ENCODE measurements at regions not wholly inside any gene's neighbourhood (a gene's known extent, or its start where the extent isn't known, plus 50 kb on each side); places are given as distances from the start of the nearest gene placed in this dataset.

DNA sequence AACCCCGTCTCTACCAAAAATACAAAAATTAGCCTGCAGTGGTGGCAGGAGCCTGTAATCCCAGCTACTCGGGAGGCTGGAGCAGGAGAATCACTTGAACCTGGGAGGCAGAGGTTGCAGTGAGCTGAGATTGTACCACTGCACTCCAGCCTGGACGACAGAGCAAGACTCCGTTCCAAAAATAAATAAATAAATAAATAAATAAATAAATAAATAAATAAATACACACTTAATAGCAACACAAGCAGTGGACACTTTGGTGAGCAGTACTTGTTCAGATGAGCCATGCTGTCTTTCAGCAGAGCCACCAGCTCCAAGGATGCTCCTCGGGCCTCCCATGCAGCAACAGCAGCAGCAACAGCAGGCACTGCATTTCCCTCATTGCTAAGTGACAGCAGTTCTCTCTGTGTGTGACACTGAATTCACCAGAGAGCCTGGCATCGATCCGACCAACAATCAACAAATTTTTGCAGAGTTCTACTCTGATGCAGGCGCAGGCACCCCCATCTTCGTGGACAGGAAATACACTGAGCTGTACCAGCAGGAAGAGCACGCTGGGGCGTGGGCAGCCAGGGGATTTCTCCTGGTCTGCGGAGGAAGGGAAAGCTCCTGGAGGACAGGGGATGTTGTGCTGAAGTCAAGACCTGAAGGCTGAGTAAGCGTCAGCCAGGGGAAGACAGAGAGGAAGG is 54.0 kb upstream of the SNX9 start:
- no peak for TF ChIP-seq Cebpa-rat (IDR thresholded peaks at IDR 0.05)
- H3K36me3 ChIP-seq: no peaks in the 10 kb centered on the region
- H3K4me1 ChIP-seq: peaks cover 60% of the 10 kb centered on the region
- H3K27ac ChIP-seq: peak overlapping the region; percentile 74
- no peak overlapping the region; the same call in 1 of the 2 replicates for H3K4me3 ChIP-seq
- peak overlapping the region; percentile 63 for H3K9ac ChIP-seq
- peak overlapping the region; percentile 92 for H3K4me2 ChIP-seq
- H3K27me3 ChIP-seq: no peaks in the 10 kb centered on the region
- H4K20me1 ChIP-seq: peaks cover 1% of the 10 kb centered on the region
- no peaks in the 10 kb centered on the region for H3K9me3 ChIP-seq

DNA sequence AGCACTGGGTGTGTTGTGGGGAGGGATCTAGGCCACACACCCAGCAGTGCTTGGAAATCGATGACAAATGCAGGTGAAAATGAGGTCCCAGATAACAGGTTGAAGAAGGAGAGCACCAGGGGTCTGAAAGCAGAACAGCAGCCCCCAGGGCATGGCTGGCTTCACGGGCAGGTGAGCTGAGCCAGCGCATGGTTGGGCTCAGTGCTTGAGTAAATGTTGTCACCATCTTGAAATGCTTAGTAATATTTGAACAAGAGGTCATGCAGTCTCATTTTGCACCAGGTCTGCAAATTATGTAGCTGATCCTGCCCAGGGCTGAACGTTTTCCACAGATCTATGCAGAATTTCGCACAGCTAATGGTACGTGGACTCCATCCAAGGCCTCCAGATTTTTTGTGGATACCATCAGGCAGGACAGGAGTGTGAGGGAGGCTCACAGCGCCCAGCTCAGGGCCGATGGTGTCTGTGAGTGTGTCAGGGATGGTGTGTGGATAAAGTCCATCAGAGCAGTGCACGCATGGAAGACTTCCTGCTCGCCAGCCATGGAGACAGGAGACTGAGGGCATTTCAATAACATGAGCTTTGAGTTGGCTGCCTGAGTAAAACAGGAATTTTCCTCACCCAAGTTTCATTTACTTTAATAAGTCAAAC is 53.1 kb upstream of the SNX9 start:
- H3K4me3 ChIP-seq: no peak overlapping the region
- no peak for TF ChIP-seq Cebpa-rat (IDR thresholded peaks at IDR 0.05)
- H3K4me2 ChIP-seq: peak overlapping the region; percentile 92
- no peak overlapping the region; the same call in 1 of the 2 replicates for H3K27ac ChIP-seq
- no peaks in the 10 kb centered on the region for H3K9me3 ChIP-seq
- H4K20me1 ChIP-seq: no peaks in the 10 kb centered on the region
- H3K36me3 ChIP-seq: no peaks in the 10 kb centered on the region
- no peaks in the 10 kb centered on the region for H3K27me3 ChIP-seq
- no peak overlapping the region for H3K9ac ChIP-seq
- H3K4me1 ChIP-seq: peaks cover 60% of the 10 kb centered on the region

DNA sequence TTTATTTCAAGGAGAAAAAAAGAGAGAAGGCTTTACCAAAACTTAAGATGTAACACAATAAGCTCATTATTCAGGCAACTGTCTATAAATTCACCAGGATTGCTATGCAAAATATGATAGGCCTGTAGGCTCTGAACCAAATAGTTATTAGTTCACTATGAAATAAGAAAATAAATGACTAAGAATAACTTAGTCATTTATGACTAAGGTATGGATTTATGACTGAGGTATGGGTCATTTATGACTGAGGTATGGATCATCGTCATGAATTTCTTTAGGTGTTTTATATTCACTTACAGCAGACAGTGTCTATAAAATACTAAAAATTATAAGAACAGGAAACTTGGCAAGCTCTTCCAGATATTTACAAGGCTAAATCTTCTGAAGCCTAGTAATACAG is 52.1 kb upstream of the SNX9 start:
- H3K9ac ChIP-seq: no peak overlapping the region
- H3K27me3 ChIP-seq: no peaks in the 10 kb centered on the region
- H3K4me1 ChIP-seq: peaks cover 49% of the 10 kb centered on the region
- H3K27ac ChIP-seq: no peak overlapping the region
- no peak for TF ChIP-seq Cebpa-rat (IDR thresholded peaks at IDR 0.05)
- no peaks in the 10 kb centered on the region for H3K36me3 ChIP-seq
- no peak overlapping the region for H3K4me3 ChIP-seq
- no peaks in the 10 kb centered on the region for H3K9me3 ChIP-seq
- no peak overlapping the region for H3K4me2 ChIP-seq
- H4K20me1 ChIP-seq: no peaks in the 10 kb centered on the region

DNA sequence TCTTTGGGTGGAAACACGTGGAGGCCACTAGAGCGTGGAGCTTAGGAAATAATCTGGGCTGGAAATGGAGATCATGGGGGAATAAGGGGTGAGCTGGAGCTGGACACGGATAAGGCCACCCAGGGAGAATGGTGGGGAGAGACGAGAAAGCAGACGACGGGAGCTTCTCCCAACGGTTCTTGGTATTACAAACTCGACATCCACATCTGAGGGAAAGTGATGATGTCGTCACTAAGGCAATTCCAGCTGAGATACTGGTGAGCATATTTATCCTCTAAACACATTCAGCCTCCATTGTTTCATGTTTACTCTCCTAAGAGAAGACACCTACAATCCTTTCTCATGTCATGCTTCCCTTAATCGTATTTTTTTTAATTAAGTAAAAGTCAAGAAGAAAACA is 50.2 kb upstream of the SNX9 start:
- H3K27me3 ChIP-seq: no peaks in the 10 kb centered on the region
- H3K4me3 ChIP-seq: no peak overlapping the region
- H3K27ac ChIP-seq: no peak overlapping the region
- no peaks in the 10 kb centered on the region for H3K36me3 ChIP-seq
- no peak overlapping the region for H3K4me2 ChIP-seq
- no peak for TF ChIP-seq Cebpa-rat (IDR thresholded peaks at IDR 0.05)
- no peaks in the 10 kb centered on the region for H4K20me1 ChIP-seq
- no peaks in the 10 kb centered on the region; the same call in 1 of the 2 replicates for H3K9me3 ChIP-seq
- H3K9ac ChIP-seq: no peak overlapping the region
- peaks cover 30% of the 10 kb centered on the region for H3K4me1 ChIP-seq
